ENCODE measurements at regions not wholly inside any gene's neighbourhood (a gene's known extent, or its start where the extent isn't known, plus 50 kb on each side); places are given as distances from the start of the nearest gene placed in this dataset.

DNA sequence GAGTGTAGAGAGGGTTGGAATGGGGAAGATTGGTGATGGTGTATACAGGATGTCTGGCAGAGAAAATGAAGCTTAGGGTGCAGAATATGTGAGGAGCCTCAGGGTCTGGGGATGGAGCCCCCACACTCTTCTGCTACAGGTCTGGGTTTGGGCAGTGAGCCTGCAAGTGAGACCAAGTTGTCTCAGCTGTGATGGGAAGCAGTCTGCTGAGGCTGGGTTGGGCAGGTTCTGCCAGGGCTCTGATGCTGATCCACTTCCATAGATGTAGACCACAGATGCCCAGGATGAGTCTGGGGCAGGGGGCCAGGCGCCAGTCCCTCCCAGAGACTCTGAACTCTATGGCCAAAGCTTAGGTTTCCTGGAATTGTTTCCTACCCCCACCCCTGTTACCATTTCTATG, 516.9 kb downstream of the PTPRU start:
- no peak overlapping the region for H3K27ac ChIP-seq (ENCODE audit: low read depth in 1 of 2, low read length in 2 of 2)
- no peak overlapping the region for H3K9ac ChIP-seq (ENCODE audit: low read depth in 1 of 2, low read length in 2 of 2)
- TF ChIP-seq, protein P1, sequence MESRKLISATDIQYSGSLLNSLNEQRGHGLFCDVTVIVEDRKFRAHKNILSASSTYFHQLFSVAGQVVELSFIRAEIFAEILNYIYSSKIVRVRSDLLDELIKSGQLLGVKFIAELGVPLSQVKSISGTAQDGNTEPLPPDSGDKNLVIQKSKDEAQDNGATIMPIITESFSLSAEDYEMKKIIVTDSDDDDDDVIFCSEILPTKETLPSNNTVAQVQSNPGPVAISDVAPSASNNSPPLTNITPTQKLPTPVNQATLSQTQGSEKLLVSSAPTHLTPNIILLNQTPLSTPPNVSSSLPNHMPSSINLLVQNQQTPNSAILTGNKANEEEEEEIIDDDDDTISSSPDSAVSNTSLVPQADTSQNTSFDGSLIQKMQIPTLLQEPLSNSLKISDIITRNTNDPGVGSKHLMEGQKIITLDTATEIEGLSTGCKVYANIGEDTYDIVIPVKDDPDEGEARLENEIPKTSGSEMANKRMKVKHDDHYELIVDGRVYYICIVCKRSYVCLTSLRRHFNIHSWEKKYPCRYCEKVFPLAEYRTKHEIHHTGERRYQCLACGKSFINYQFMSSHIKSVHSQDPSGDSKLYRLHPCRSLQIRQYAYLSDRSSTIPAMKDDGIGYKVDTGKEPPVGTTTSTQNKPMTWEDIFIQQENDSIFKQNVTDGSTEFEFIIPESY (IDR thresholded peaks at IDR 0.05): no peak
- no peak for TF ChIP-seq JUND (IDR thresholded peaks at IDR 0.05)
- TF ChIP-seq SP1 (IDR thresholded peaks at IDR 0.05): no peak
- no peak for TF ChIP-seq TAF1 (conservative IDR thresholded peaks at IDR 0.05)
- TF ChIP-seq, protein P2, sequence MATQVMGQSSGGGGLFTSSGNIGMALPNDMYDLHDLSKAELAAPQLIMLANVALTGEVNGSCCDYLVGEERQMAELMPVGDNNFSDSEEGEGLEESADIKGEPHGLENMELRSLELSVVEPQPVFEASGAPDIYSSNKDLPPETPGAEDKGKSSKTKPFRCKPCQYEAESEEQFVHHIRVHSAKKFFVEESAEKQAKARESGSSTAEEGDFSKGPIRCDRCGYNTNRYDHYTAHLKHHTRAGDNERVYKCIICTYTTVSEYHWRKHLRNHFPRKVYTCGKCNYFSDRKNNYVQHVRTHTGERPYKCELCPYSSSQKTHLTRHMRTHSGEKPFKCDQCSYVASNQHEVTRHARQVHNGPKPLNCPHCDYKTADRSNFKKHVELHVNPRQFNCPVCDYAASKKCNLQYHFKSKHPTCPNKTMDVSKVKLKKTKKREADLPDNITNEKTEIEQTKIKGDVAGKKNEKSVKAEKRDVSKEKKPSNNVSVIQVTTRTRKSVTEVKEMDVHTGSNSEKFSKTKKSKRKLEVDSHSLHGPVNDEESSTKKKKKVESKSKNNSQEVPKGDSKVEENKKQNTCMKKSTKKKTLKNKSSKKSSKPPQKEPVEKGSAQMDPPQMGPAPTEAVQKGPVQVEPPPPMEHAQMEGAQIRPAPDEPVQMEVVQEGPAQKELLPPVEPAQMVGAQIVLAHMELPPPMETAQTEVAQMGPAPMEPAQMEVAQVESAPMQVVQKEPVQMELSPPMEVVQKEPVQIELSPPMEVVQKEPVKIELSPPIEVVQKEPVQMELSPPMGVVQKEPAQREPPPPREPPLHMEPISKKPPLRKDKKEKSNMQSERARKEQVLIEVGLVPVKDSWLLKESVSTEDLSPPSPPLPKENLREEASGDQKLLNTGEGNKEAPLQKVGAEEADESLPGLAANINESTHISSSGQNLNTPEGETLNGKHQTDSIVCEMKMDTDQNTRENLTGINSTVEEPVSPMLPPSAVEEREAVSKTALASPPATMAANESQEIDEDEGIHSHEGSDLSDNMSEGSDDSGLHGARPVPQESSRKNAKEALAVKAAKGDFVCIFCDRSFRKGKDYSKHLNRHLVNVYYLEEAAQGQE (IDR thresholded peaks at IDR 0.05): no peak
- no peak for TF ChIP-seq NR2F2 (IDR thresholded peaks at IDR 0.05)
- no peak for TF ChIP-seq FOXA2 (IDR thresholded peaks at IDR 0.05)
- TF ChIP-seq, protein P3, sequence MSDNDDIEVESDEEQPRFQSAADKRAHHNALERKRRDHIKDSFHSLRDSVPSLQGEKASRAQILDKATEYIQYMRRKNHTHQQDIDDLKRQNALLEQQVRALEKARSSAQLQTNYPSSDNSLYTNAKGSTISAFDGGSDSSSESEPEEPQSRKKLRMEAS (IDR thresholded peaks at IDR 0.05): no peak
- TF ChIP-seq, protein P4, sequence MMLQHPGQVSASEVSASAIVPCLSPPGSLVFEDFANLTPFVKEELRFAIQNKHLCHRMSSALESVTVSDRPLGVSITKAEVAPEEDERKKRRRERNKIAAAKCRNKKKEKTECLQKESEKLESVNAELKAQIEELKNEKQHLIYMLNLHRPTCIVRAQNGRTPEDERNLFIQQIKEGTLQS (IDR thresholded peaks at IDR 0.05): no peak
- no peak for TF ChIP-seq RXRA (IDR thresholded peaks at IDR 0.05)
- no peak for TF ChIP-seq RAD21 (IDR thresholded peaks at IDR 0.05)
- TF ChIP-seq EGR1 (IDR thresholded peaks at IDR 0.05; ENCODE audit: low read depth in 2 of 2): no peak
- H3K4me1 ChIP-seq (ENCODE audit: control insufficient read depth in 4 of 4, insufficient read depth in 4 of 4, low read length in 3 of 4): no peaks in the 10 kb centered on the region
- H3K27me3 ChIP-seq (ENCODE audit: control insufficient read depth in 4 of 4, insufficient read depth in 4 of 4, low read length in 3 of 4): no peaks in the 10 kb centered on the region
- no peak overlapping the region for H3K4me3 ChIP-seq (ENCODE audit: low read depth in 1 of 3, low read length in 3 of 3)
- H3K9me3 ChIP-seq (ENCODE audit: control insufficient read depth in 4 of 4, low read length in 3 of 4): no peaks in the 10 kb centered on the region
- H3K36me3 ChIP-seq (ENCODE audit: control insufficient read depth in 4 of 4, insufficient read depth in 3 of 4, low read depth in 1 of 4, low read length in 3 of 4): no peaks in the 10 kb centered on the region
- 70% methylated on average over 1 of the region's 1 CpG for WGBS
- peak; percentile 13 for DNase-seq (ENCODE audit: low spot score)

DNA sequence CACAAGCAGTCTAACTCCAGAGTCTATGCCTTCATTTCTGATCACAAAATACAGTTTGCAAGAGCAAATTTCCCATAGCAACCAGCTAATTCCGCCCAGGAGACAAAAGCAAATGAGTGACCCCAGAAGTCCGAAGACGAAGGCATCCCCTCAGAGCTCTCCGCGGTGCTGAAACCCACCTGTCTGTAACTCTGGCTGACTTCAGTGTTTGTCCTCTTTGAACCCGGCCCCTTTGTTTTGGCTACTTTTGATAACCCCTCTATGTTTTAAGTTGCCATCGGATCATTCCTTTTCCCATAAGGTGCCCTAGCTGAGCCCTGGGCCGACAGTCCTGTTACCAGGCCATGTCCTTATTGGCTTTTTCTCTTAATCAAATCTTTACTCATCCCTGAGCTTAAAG, 515.8 kb downstream of the PTPRU start:
- no peaks in the 10 kb centered on the region for H3K27me3 ChIP-seq (ENCODE audit: control insufficient read depth in 4 of 4, insufficient read depth in 4 of 4, low read length in 3 of 4)
- 30% methylated on average over 8 of the region's 8 CpGs for WGBS
- no peaks in the 10 kb centered on the region for H3K9me3 ChIP-seq (ENCODE audit: control insufficient read depth in 4 of 4, low read length in 3 of 4)
- TF ChIP-seq TAF1 (conservative IDR thresholded peaks at IDR 0.05): no peak
- TF ChIP-seq, protein P2 (IDR thresholded peaks at IDR 0.05): peak; percentile 85
- TF ChIP-seq NR2F2 (IDR thresholded peaks at IDR 0.05): no peak
- H3K27ac ChIP-seq (ENCODE audit: low read depth in 1 of 2, low read length in 2 of 2): no peak overlapping the region
- no peak overlapping the region for H3K4me3 ChIP-seq (ENCODE audit: low read depth in 1 of 3, low read length in 3 of 3)
- H3K4me1 ChIP-seq (ENCODE audit: control insufficient read depth in 4 of 4, insufficient read depth in 4 of 4, low read length in 3 of 4): no peaks in the 10 kb centered on the region
- no peaks in the 10 kb centered on the region for H3K36me3 ChIP-seq (ENCODE audit: control insufficient read depth in 4 of 4, insufficient read depth in 3 of 4, low read depth in 1 of 4, low read length in 3 of 4)
- H3K9ac ChIP-seq (ENCODE audit: low read depth in 1 of 2, low read length in 2 of 2): no peak overlapping the region
- DNase-seq (ENCODE audit: low spot score): peak; percentile 20
